ENCODE measurements at regions not wholly inside any gene's neighbourhood (a gene's known extent, or its start where the extent isn't known, plus 50 kb on each side); places are given as distances from the start of the nearest gene placed in this dataset.

- no peak for DNase-seq (ENCODE audit: low spot score)
- H3K4me1 Mint-ChIP-seq (ENCODE audit: low read depth) = no peaks in the 10 kb centered on the region
- intact Hi-C loops (cut with micrococcal nuclease) = loop anchor here (5.0 kb wide), 1 partner anchor 585 kb away; no protein-coding TSS in a partner anchor
- no peaks in the 10 kb centered on the region for H3K27me3 Mint-ChIP-seq (ENCODE audit: insufficient read depth)
- no peak overlapping the region for H3K27ac Mint-ChIP-seq
- no peak overlapping the region for H3K4me3 Mint-ChIP-seq
- no peaks in the 10 kb centered on the region for H3K36me3 Mint-ChIP-seq (ENCODE audit: low read depth)
- no peaks in the 10 kb centered on the region for H3K9me3 Mint-ChIP-seq
Observed at GRCh38 chr14:53547593-53547992, 394.5 kb upstream of the DDHD1 start.

GRCh38 chr14:53545217-53545616 lies 392.1 kb upstream of the DDHD1 start:
- H3K4me3 Mint-ChIP-seq = no peak overlapping the region
- DNase-seq (ENCODE audit: low spot score) = no peak
- H3K9me3 Mint-ChIP-seq = no peaks in the 10 kb centered on the region
- intact Hi-C loops (cut with micrococcal nuclease) = loop anchor here (5.0 kb wide), 1 partner anchor 587 kb away; no protein-coding TSS in a partner anchor
- H3K36me3 Mint-ChIP-seq (ENCODE audit: low read depth) = no peaks in the 10 kb centered on the region
- no peaks in the 10 kb centered on the region for H3K27me3 Mint-ChIP-seq (ENCODE audit: insufficient read depth)
- no peak overlapping the region for H3K27ac Mint-ChIP-seq
- no peaks in the 10 kb centered on the region for H3K4me1 Mint-ChIP-seq (ENCODE audit: low read depth)

DNA sequence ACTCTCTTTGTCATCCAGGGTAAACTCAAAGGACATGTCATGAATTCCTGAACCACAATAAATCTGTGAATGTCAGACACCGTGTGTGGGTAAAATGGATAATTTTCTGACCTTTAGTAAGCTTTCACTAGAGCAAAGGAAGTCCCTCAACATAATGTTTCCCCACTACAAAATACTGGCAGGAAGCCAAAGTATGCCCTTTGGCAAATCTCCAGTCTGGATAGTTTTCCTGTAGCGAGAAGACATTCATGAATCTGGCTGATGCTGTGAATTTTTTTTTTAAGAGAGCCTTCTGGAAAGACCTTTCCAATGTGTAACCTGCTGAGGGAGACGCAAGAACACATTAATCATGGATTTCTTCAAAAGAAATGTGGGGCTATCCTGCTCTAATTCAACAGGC lies 389.6 kb upstream of the DDHD1 start:
- Mint-ChIP-seq H3K27ac (no peak overlapping the region), H3K36me3 (ENCODE audit: low read depth) (no peaks in the 10 kb centered on the region), H3K4me3 (no peak overlapping the region), H3K9me3 (no peaks in the 10 kb centered on the region), H3K4me1 (ENCODE audit: low read depth) (no peaks in the 10 kb centered on the region), H3K27me3 (ENCODE audit: insufficient read depth) (no peaks in the 10 kb centered on the region)
- intact Hi-C loops (cut with micrococcal nuclease) = no loop called here
- DNase-seq (ENCODE audit: low spot score) = no peak

DNA sequence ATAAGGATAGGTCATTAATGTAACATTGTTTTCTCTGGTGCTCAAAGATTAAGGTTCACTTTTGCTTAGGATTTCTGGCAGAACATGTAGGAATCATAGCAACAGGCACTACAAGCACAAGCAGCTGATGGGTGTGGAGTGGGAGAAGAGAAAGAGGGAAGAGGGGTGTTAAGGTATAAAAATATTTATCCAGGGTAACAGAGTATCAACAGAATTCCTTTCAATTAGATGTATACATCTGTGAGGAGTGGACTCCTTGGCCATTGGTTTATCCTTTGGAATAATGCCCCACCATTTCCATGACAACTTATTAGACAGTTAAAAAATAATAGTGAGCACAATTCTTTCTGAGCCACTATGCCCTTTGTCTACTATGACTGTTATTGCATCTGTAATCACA lies 388.3 kb upstream of the DDHD1 start:
- H3K27ac Mint-ChIP-seq = no peak overlapping the region
- intact Hi-C loops (cut with micrococcal nuclease) = no loop called here
- no peaks in the 10 kb centered on the region for H3K36me3 Mint-ChIP-seq (ENCODE audit: low read depth)
- no peaks in the 10 kb centered on the region for H3K27me3 Mint-ChIP-seq (ENCODE audit: insufficient read depth)
- H3K4me3 Mint-ChIP-seq = no peak overlapping the region
- no peak for DNase-seq (ENCODE audit: low spot score)
- H3K4me1 Mint-ChIP-seq (ENCODE audit: low read depth) = no peaks in the 10 kb centered on the region
- no peaks in the 10 kb centered on the region for H3K9me3 Mint-ChIP-seq

- no peaks in the 10 kb centered on the region for H3K27me3 Mint-ChIP-seq (ENCODE audit: insufficient read depth)
- no peak overlapping the region for H3K4me3 Mint-ChIP-seq
- DNase-seq (ENCODE audit: low spot score) = peak; percentile 5
- no peaks in the 10 kb centered on the region for H3K36me3 Mint-ChIP-seq (ENCODE audit: low read depth)
- no peaks in the 10 kb centered on the region for H3K9me3 Mint-ChIP-seq
- no peaks in the 10 kb centered on the region for H3K4me1 Mint-ChIP-seq (ENCODE audit: low read depth)
- intact Hi-C loops (cut with micrococcal nuclease) = loop anchor here (1.0 kb wide), 2 partner anchors 790 to 809 kb away; no protein-coding TSS in a partner anchor
- no peak overlapping the region for H3K27ac Mint-ChIP-seq
Observed at GRCh38 chr14:53539489-53540126, 386.5 kb upstream of the DDHD1 start.

GRCh38 chr14:53538316-53538881 lies 385.3 kb upstream of the DDHD1 start:
- intact Hi-C loops (cut with micrococcal nuclease) = no loop called here

GRCh38 chr14:53537422-53538315 lies 384.5 kb upstream of the DDHD1 start:
- Mint-ChIP-seq H3K4me1 (ENCODE audit: low read depth) (no peaks in the 10 kb centered on the region), H3K36me3 (ENCODE audit: low read depth) (no peaks in the 10 kb centered on the region), H3K27me3 (ENCODE audit: insufficient read depth) (no peaks in the 10 kb centered on the region), H3K27ac (no peak overlapping the region), H3K4me3 (no peak overlapping the region), H3K9me3 (no peaks in the 10 kb centered on the region)
- intact Hi-C loops (cut with micrococcal nuclease) = no loop called here
- no peak for DNase-seq (ENCODE audit: low spot score)

More at GRCh38 chr14:53538316-53538881, 385.3 kb upstream of the DDHD1 start:
- H3K27me3 Mint-ChIP-seq (ENCODE audit: insufficient read depth) = no peaks in the 10 kb centered on the region
- H3K9me3 Mint-ChIP-seq = no peaks in the 10 kb centered on the region
- no peak overlapping the region for H3K4me3 Mint-ChIP-seq
- DNase-seq (ENCODE audit: low spot score) = no peak
- H3K36me3 Mint-ChIP-seq (ENCODE audit: low read depth) = no peaks in the 10 kb centered on the region
- no peak overlapping the region for H3K27ac Mint-ChIP-seq
- no peaks in the 10 kb centered on the region for H3K4me1 Mint-ChIP-seq (ENCODE audit: low read depth)

DNA sequence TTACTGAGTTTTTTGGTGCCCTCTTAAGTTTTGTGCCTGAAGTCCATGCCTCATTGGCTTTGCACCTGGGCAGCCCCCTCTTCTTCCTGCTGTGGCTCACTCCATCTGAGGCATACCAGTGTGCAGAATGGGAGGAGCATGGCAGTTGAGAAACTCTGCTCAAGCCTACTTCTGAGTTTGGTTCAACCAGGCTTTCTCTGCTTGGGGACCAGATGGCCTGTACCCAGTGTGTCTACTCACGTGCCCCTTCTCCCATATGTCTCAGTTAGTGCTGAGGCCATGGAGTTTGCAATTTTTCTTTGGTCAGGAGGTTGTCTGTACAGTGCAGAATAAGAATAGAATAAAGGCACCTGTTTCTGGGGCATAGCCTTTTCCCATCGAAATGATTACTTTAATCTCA lies 383.3 kb upstream of the DDHD1 start:
- Mint-ChIP-seq H3K27ac (no peak overlapping the region), H3K4me3 (no peak overlapping the region), H3K27me3 (ENCODE audit: insufficient read depth) (no peaks in the 10 kb centered on the region), H3K36me3 (ENCODE audit: low read depth) (no peaks in the 10 kb centered on the region), H3K4me1 (ENCODE audit: low read depth) (no peaks in the 10 kb centered on the region), H3K9me3 (no peaks in the 10 kb centered on the region)
- intact Hi-C loops (cut with micrococcal nuclease) = no loop called here
- no peak for DNase-seq (ENCODE audit: low spot score)

GRCh38 chr14:53534841-53535240 lies 381.7 kb upstream of the DDHD1 start:
- Mint-ChIP-seq H3K9me3 (no peaks in the 10 kb centered on the region), H3K27ac (no peak overlapping the region), H3K4me3 (no peak overlapping the region), H3K36me3 (ENCODE audit: low read depth) (no peaks in the 10 kb centered on the region), H3K27me3 (ENCODE audit: insufficient read depth) (no peaks in the 10 kb centered on the region), H3K4me1 (ENCODE audit: low read depth) (no peaks in the 10 kb centered on the region)
- intact Hi-C loops (cut with micrococcal nuclease) = no loop called here
- DNase-seq (ENCODE audit: low spot score) = no peak

DNA sequence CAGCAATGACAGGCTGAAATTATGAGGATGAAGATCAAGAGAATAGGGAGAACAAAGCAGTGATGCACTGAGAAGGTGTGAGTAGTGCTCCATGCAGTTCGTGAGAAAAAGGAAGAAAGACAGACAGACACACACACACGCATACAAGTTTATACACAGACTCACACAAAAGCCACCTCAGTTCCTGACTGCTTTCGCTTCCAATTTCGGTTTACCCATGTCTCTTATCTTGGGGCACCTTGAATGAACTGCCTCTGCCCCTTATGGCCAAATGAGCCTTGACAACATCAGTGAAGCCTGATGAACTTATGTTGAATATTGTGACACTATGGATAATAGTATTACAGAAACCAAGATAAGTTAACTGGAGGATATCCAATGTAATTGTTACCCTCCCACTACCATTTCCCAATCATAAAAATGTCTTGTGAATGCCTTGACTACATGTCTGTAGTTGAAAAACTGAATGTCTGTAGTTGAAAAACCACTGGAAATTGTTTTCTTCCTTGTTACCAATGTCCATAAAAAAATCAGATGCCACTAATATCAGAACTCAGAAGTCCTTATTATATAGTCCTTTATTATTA lies 380.4 kb upstream of the DDHD1 start:
- Mint-ChIP-seq H3K4me1 (ENCODE audit: low read depth) (no peaks in the 10 kb centered on the region), H3K27ac (no peak overlapping the region), H3K27me3 (ENCODE audit: insufficient read depth) (no peaks in the 10 kb centered on the region), H3K36me3 (ENCODE audit: low read depth) (no peaks in the 10 kb centered on the region), H3K9me3 (no peaks in the 10 kb centered on the region), H3K4me3 (no peak overlapping the region)
- DNase-seq (ENCODE audit: low spot score) = no peak
- intact Hi-C loops (cut with micrococcal nuclease) = no loop called here

DNA sequence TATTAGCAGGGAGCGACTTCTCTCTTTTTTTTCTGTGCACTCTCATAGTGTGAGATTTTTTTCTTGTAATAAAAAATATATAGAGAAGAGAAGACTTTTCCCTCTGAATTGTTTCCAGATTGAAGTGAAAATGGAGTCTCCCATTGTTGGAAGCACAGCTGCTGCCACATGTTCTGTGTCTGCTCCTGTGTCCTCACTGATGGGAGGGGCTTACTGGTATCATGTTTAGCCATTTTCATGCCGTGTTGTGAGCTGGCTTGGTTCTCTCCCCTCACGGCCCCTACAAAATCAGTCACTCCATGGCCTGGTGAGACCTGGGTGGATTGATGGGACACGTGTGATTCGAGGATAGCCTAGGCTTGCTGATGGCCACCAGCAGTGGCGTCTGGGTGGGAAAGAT lies 379.7 kb upstream of the DDHD1 start:
- Mint-ChIP-seq H3K4me3 (no peak overlapping the region), H3K27me3 (ENCODE audit: insufficient read depth) (no peaks in the 10 kb centered on the region), H3K4me1 (ENCODE audit: low read depth) (no peaks in the 10 kb centered on the region), H3K9me3 (no peaks in the 10 kb centered on the region), H3K36me3 (ENCODE audit: low read depth) (no peaks in the 10 kb centered on the region), H3K27ac (no peak overlapping the region)
- intact Hi-C loops (cut with micrococcal nuclease) = no loop called here
- DNase-seq (ENCODE audit: low spot score) = no peak

DNA sequence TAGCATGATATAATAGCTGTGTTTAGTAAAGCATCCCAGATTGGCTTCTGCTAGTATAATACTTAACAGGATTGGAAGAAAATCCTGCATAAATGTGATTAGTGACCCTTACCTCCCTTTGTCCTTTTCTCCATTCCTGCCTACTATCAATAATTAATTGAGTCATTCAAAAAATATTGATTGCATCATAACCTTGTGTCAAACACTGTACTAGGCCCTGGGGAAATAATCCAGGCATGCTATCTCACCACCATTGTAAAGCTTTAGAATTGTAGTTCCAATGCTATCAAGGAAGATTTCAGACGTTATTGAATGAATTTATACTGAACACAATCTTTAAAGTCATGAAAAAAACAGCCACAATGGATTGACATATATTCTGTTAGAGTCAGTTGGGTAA lies 378.6 kb upstream of the DDHD1 start:
- Mint-ChIP-seq H3K4me1 (ENCODE audit: low read depth) (no peaks in the 10 kb centered on the region), H3K9me3 (no peaks in the 10 kb centered on the region), H3K36me3 (ENCODE audit: low read depth) (no peaks in the 10 kb centered on the region), H3K27ac (no peak overlapping the region), H3K27me3 (ENCODE audit: insufficient read depth) (no peaks in the 10 kb centered on the region), H3K4me3 (no peak overlapping the region)
- intact Hi-C loops (cut with micrococcal nuclease) = no loop called here
- DNase-seq (ENCODE audit: low spot score) = no peak

GRCh38 chr14:53531156-53531555 lies 378.0 kb upstream of the DDHD1 start:
- H3K27ac Mint-ChIP-seq = no peak overlapping the region
- intact Hi-C loops (cut with micrococcal nuclease) = no loop called here

More at GRCh38 chr14:53531156-53531555, 378.0 kb upstream of the DDHD1 start:
- Mint-ChIP-seq H3K9me3 (no peaks in the 10 kb centered on the region), H3K4me3 (no peak overlapping the region), H3K27me3 (ENCODE audit: insufficient read depth) (no peaks in the 10 kb centered on the region), H3K4me1 (ENCODE audit: low read depth) (no peaks in the 10 kb centered on the region), H3K36me3 (ENCODE audit: low read depth) (no peaks in the 10 kb centered on the region)
- DNase-seq (ENCODE audit: low spot score) = no peak

Measured in activated T-helper 1 cell treated with anti-CD3 and anti-CD28 coated beads, Interleukin-12 subunit alpha, Interleukin-12 subunit beta, Interleukin-2, Interleukin-4 antibody, amounts not matched to agents 30 ng/mL and 10 ng/mL and 1 ng/mL, durations not matched to agents 14 hours and 24 hours and 36 hours (primary cell).